OCI-LY3 (cell line): ENCODE measurements at regions not wholly inside any gene's neighbourhood (a gene's known extent, or its start where the extent isn't known, plus 50 kb on each side); places are given as distances from the start of the nearest gene placed in this dataset.

Experiments
- CTCF ChIP-seq: fragments of 200-600, 300-600 bp; sonication (generic); IDR thresholded peaks from 2 replicates; pipeline ENCODE4 v1.5.1; 2014; ENCODE audit warnings: antibody characterized with exemption, low read length, low read depth
- EZH2phosphoT487 ChIP-seq: fragments of 200-600 bp; shearing (Covaris generic); IDR thresholded peaks from 2 replicates; pipeline ENCODE4 v1.6.1; 2018; ENCODE audit warnings: antibody characterized with exemption, mixed run types, low read depth

- TF ChIP-seq CTCF (no peak), EZH2phosphoT487 (no peak)
Observed at GRCh38 chr1:239185245-239185619, 201.1 kb upstream of the CHRM3 start.
